DMS53 treated with DMSO at 0.1 percent for 48 hours (cell line): ENCODE measurements at regions not wholly inside any gene's neighbourhood (a gene's known extent, or its start where the extent isn't known, plus 50 kb on each side); places are given as distances from the start of the nearest gene placed in this dataset.

Experiments
- DNase-seq: peaks from one replicate; lab custom pipeline; 2025; ENCODE audit not compliant: unreplicated experiment; lab: John Stamatoyannopoulos, UW

DNA sequence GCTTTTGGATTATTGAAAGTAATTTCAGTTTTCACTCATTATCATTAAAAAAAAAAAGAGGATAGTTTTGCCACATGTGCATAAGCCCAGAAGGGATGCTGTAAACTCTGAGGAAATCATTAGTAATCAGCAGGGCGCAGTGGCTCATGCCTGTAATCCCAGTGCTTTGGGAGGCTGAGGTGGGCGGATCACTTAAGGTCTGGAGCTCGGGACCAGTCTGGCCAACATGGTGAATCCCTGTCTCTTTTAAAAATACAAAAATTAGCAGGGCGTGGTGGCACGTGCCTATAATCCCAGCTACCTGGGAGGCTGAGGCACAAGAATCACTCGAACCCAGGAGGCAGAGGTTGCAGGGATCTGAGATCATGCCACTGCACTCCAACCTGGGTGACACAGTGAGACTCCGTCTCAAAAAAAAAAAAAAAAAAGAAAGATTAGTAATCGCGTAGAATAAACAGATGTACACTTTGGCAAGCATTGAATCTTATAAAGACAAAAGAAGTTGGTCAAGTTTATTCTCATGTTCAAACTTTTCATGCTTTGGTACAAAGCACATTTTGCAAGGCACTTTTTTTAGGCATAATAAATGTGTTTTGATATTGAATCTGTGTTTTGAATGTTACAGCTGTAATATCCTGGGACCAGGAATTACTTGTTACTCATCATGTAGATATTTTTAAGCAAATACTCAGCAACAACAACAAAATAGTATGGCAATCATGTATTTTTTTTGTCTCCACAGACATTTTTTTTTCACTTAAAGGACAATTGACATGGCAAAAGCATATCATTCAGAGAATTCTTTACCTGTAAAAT, 93.2 kb upstream of the AGTR1 start:
- peak; percentile 20 for DNase-seq

DNA sequence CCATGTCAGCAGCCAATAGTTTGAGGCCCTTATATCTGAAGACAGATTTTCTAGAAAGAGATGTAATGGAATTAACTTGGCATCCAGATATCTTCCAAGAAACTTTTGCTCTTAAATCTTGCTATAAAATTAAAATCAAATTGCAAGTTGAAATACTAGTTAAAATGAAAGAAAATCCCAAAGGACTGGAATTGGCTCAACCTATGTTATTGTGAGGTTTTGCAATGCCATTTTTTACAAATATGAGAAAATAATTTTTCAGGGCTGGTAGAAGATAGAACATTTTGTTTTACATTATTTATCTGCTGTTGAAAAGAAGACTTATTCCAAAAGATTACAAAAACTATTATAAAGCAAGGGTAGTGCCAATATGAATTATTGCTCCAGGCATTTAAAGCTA, 92.2 kb upstream of the AGTR1 start:
- no peak for DNase-seq

GRCh38 chr3:148606979-148607378, 90.7 kb upstream of the AGTR1 start:
- no peak for DNase-seq

DNA sequence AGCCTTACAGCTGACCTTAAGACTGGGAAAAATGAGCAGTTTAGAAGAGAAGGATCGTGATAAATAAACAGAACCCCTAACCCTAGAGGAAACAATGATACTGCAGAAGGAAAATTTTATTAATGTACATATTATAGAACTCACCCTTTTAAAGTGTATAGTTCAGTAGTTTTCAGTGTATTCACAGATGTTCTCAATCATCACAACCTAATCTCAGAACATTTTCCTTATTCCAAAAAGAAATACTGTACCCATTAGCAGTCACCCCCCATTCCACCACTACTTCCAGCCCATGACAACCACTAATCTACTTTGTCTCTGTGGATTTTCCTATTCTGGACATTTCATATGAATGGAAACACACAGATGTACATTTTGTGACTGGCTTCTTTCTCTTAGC, 90.2 kb upstream of the AGTR1 start:
- DNase-seq = no peak

GRCh38 chr3:148612278-148612677, 85.4 kb upstream of the AGTR1 start:
- DNase-seq = no peak

DNA sequence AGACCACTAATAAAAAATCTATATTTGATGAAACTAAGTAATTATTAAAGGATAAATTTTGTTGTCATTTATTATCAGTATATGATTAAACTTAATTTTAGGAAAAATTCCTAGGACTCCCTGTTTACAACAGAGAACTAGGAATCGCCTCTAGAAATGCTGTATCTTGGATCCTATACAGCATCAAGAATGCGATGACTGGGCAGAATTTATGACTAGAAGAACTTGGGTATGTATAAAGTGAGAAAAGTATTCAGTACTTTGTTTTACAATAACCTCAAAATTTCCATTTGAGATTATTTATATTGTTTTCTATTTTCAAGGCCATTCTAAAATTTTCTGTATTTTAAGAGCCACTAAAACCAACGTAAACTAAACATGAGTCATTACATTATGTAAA, 82.3 kb upstream of the AGTR1 start:
- no peak for DNase-seq

GRCh38 chr3:148625095-148625736, 72.5 kb upstream of the AGTR1 start:
- peak; percentile 55 for DNase-seq

- no peak for DNase-seq
These were observed 71.7 kb upstream of the AGTR1 start for GRCh38 chr3:148625991-148626390.

DNA sequence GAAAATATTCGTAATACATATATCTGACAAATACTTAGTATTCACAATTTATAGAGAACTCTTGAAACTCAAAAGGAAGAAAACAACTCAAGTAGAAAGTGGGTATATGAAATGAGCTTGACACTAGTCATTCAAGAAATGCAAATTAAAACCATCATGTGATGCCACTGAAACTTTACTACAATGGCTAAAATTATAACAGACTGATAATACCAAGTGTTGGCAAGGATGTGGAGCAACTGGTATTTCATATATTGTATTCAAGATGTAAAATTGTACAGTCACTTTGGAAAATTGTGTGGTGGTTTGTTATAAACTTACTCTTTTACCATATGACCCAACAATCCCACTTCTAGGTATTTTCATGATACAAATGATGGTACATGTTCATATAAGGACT, 68.7 kb upstream of the AGTR1 start:
- DNase-seq = no peak

DNA sequence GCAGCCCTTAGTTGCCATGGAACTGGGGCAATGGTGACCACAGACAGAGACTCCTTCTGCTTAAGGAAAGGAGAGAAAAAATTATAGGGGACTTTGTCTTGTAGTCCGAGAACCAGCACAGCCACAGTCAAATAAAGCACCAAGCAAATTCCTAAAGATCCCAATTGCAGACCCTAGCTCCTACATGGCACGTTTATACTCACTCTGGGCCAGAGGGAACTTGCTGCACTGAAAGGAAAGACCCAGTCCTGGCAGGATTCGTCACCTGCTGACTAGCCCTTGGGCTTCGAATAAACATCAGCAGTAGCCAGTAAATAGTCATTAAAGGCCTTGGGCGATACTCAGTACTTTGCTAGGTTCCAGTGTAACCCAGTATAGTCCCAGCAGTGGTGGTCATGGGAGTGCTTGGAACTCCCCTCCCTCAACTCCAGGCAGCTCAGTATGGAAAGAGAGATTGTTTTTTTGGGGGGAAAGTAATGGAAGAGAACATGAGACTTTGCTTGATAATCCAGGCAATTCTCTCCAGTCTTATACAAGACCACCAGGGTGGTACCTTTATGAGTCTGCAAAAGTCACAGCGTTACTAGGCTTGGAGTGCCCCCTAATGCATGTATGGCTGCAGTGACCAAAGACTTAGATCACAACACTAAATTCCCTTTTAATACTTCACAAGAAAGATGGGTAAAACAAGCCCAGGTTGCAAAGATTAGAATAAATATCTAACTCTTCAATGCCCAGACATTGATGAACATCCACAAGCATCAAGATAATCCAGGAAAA, 66.4 kb upstream of the AGTR1 start:
- no peak for DNase-seq

DNA sequence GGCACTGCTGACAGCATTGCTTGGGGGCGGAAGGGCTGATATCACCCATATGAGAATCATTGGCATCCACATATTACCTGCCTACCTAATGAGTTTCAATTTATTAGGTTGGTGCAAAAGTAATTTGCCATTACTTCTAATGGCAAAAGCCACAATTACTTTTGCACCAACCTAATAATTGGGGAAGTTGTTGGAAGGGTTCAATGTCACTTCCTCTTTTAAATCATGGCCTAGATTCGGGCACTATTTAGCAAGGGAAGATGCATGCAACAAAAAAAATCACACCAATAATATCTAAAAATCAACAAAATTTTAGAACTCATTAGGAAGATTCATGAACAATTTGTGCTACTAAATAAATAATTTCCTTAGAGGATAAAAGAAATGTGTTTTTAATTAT, 56.0 kb upstream of the AGTR1 start:
- no peak for DNase-seq

GRCh38 chr3:148642214-148642613, 55.5 kb upstream of the AGTR1 start:
- no peak for DNase-seq

DNA sequence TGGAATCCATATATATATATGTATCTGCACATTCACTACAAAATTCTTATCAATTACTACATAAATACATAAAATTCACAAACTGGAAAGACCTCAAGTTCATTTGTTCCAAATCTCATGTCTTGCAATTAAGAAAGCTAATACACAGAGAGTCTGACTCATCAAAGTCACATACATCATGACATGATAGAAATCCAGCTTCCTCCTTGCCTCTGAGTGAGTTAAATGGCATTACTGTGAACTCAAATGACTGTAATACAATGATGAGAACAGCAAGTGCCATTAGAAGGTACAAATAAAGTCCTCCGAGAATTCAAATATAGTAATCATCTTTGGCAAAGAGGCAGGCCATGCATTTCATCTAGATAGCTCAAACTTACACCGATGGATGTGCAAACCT, 55.1 kb upstream of the AGTR1 start:
- DNase-seq = peak; percentile 14

- DNase-seq = no peak
These were observed 54.3 kb upstream of the AGTR1 start for GRCh38 chr3:148643389-148643840.

GRCh38 chr3:148646126-148646665, 51.5 kb upstream of the AGTR1 start:
- no peak for DNase-seq
